GM12864 (cell line): ENCODE measurements at regions not wholly inside any gene's neighbourhood (a gene's known extent, or its start where the extent isn't known, plus 50 kb on each side); places are given as distances from the start of the nearest gene placed in this dataset.

Source experiments
- DNase-seq: peaks from one replicate; pipeline ENCODE4 v3.0.0-alpha.2; 2011; ENCODE audit warnings: low read depth
- H3K4me3 ChIP-seq: 2 replicates; pipeline ENCODE4 v1.5.1; 2011; ENCODE audit warnings: mild to moderate bottlenecking, low read depth, low read length, control low read depth
- TF ChIP-seq, protein P1 (sequence below): IDR thresholded peaks from 2 replicates; pipeline ENCODE4 v1.5.1; 2011; ENCODE audit warnings: low read depth, mild to moderate bottlenecking, moderate library complexity, low read length, control low read depth, inconsistent platforms; ENCODE audit errors: missing control alignments

DNA sequence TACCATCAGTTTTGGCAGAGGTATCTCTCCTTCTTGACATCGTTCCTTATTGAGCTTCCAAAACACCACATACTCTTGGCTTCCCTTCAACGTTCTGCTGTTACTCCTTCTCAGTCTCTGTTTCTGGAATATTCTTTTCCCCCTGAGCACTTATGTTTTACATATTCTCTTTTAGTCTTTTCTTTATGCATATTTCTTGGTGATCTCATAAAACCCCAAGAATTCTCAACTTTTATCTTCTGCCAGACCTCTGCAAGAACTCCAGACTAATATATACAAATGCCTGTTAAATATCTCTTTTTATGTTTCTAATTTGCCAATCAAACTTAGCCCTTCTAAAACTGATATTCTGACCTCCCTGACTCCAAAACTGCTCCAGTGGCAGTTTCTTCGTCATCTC, 453.4 kb upstream of the CTNND2 start:
- DNase-seq = no peak
- TF ChIP-seq, protein P1, sequence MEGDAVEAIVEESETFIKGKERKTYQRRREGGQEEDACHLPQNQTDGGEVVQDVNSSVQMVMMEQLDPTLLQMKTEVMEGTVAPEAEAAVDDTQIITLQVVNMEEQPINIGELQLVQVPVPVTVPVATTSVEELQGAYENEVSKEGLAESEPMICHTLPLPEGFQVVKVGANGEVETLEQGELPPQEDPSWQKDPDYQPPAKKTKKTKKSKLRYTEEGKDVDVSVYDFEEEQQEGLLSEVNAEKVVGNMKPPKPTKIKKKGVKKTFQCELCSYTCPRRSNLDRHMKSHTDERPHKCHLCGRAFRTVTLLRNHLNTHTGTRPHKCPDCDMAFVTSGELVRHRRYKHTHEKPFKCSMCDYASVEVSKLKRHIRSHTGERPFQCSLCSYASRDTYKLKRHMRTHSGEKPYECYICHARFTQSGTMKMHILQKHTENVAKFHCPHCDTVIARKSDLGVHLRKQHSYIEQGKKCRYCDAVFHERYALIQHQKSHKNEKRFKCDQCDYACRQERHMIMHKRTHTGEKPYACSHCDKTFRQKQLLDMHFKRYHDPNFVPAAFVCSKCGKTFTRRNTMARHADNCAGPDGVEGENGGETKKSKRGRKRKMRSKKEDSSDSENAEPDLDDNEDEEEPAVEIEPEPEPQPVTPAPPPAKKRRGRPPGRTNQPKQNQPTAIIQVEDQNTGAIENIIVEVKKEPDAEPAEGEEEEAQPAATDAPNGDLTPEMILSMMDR = no peak
- no peak overlapping the region for H3K4me3 ChIP-seq

DNA sequence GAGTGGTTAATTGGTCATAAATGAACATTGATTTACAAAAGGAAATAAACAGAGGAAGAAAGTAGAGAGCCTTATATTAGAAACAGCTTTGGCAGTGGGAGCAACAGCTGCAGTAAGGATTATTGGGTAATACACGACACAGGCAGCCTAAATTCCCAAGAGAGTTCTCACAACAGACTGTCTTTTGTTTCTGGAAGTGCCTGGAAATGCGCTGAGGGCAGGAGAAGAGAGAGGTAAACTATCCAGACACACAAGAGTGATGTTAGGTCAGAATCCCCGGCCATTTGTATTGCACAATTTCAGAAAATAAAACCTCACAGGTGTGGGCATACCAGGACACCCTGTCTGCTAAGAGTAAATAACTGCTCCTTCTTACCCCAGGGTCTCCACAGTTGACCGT, 450.4 kb upstream of the CTNND2 start:
- no peak for DNase-seq
- H3K4me3 ChIP-seq = no peak overlapping the region
- TF ChIP-seq, protein P1 = no peak

- TF ChIP-seq, protein P1 = no peak
- no peak overlapping the region for H3K4me3 ChIP-seq
- DNase-seq = no peak
Observed at GRCh38 chr5:12343558-12343957, 439.3 kb upstream of the CTNND2 start.

- H3K4me3 ChIP-seq = no peak overlapping the region
- no peak for DNase-seq
- TF ChIP-seq, protein P1 = no peak
Observed at GRCh38 chr5:12335938-12336337, 431.7 kb upstream of the CTNND2 start.

- no peak overlapping the region for H3K4me3 ChIP-seq
- TF ChIP-seq, protein P1 = no peak
- no peak for DNase-seq
Observed at GRCh38 chr5:12332480-12332879, 428.2 kb upstream of the CTNND2 start.

GRCh38 chr5:12330993-12331588, 426.8 kb upstream of the CTNND2 start:
- TF ChIP-seq, protein P1 = no peak
- no peak overlapping the region for H3K4me3 ChIP-seq
- no peak for DNase-seq

GRCh38 chr5:12330381-12330780, 426.1 kb upstream of the CTNND2 start:
- TF ChIP-seq, protein P1 = no peak
- H3K4me3 ChIP-seq = no peak overlapping the region
- no peak for DNase-seq
